OCI-LY7 (cell line): ENCODE measurements at regions not wholly inside any gene's neighbourhood (a gene's known extent, or its start where the extent isn't known, plus 50 kb on each side); places are given as distances from the start of the nearest gene placed in this dataset.

Experiments
- EZH2phosphoT487 ChIP-seq: fragments of 200-600 bp; sonication (generic); IDR thresholded peaks from 2 replicates; pipeline ENCODE4 v1.6.1; 2018; ENCODE audit warnings: low read depth, borderline replicate concordance, mild to moderate bottlenecking, mixed run types, antibody characterized with exemption, low read length, moderate library complexity, mixed read lengths
- TF ChIP-seq, protein P1 (sequence below): fragments of 200-600 bp; sonication (generic); conservative IDR thresholded peaks from 2 replicates; pipeline ENCODE4 v1.5.1; 2014; ENCODE audit warnings: mild to moderate bottlenecking, antibody characterized with exemption, low read length, moderate library complexity, mixed read lengths

DNA sequence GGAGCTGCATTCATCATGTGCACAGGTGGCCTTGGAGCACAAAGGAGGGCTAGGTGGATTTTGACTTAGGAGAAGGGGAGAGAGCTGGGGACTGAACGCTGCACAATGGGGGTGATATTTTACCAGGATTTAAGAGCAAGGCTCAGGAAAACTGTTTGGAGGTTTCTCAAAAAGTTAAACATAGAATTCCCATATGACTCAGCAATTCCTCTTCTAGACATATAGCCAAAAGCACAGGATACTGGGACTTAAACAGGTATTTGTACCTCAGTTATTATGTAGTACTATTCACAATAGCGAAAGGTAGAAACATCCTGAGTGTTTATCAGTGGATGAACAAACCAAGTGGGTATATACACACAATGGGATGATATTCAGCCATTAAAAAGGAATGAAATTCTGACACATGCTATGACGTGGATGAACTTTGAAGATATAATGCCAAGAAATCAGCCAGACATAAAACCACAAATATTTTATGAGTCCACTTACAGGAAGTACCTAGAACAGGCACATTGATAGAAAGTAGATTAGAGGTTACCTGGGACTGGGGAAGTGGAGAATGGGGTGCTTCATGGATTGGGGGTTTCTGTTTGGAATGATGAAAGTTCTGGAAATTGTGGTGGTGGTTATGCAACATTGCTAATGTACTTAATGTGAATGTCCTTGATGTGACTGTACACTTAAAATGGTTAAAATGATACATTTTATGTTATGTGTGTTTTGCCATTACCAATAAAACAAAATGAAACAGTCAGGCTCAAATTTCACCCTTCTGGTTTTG is 216.9 kb downstream of the HAUS1 start:
- TF ChIP-seq, protein P1, sequence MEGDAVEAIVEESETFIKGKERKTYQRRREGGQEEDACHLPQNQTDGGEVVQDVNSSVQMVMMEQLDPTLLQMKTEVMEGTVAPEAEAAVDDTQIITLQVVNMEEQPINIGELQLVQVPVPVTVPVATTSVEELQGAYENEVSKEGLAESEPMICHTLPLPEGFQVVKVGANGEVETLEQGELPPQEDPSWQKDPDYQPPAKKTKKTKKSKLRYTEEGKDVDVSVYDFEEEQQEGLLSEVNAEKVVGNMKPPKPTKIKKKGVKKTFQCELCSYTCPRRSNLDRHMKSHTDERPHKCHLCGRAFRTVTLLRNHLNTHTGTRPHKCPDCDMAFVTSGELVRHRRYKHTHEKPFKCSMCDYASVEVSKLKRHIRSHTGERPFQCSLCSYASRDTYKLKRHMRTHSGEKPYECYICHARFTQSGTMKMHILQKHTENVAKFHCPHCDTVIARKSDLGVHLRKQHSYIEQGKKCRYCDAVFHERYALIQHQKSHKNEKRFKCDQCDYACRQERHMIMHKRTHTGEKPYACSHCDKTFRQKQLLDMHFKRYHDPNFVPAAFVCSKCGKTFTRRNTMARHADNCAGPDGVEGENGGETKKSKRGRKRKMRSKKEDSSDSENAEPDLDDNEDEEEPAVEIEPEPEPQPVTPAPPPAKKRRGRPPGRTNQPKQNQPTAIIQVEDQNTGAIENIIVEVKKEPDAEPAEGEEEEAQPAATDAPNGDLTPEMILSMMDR, result no peak
- no peak for TF ChIP-seq EZH2phosphoT487
